HCT116 (cell line): ENCODE measurements at regions not wholly inside any gene's neighbourhood (a gene's known extent, or its start where the extent isn't known, plus 50 kb on each side); places are given as distances from the start of the nearest gene placed in this dataset.

ENCODE experiments used
- ATAC-seq: fragments of 200-7000 bp; cut with Tn5 transposase; 2 replicates; pipeline ENCODE4 v1.9.1; 2020; ENCODE audit warnings: mild to moderate bottlenecking, moderate library complexity
- BruUV-seq: library from RNA; stranded (reverse); fragments of 400-500 nt; replicated peaks from 2 replicates; lab custom pipeline; 2021; lab: Mats Ljungman, UMichigan
- CTCF ChIA-PET: fragments of 300-600 bp; sonication (Branson Sonifier 250); formaldehyde crosslinking; loops from one replicate; lab custom pipeline; 2021; ENCODE audit warnings: antibody characterized with exemption; lab: Charles Lee
- POLR2A ChIA-PET: fragments of 300-600, 350-600 bp; sonication (Branson Sonifier 250); formaldehyde crosslinking; loops from one replicate; lab custom pipeline; 2021; ENCODE audit warnings: antibody characterized with exemption; lab: Charles Lee
- RAD21 ChIA-PET, 2 experiments: fragments of 300-600 bp; sonication (Branson Sonifier 250); formaldehyde crosslinking; loops; one replicate each; lab custom pipeline; 2023; ENCODE audit warnings: low total read pairs in 2 of 2; ENCODE audit not compliant: uncharacterized antibody in 2 of 2, unreplicated experiment in 2 of 2, low non-redundant PET in 1 of 2; lab: Charles Lee
- DNase-seq: peaks from one replicate; pipeline ENCODE4 v3.0.0-alpha.2; 2010; ENCODE audit warnings: low read depth, low spot score
- H2AFZ ChIP-seq: fragments of 200-600 bp; shearing (Covaris generic), sonication (generic); 2 replicates; pipeline ENCODE4 v1.6.1; 2017; ENCODE audit warnings: low read depth, mixed run types, mixed read lengths, antibody characterized with exemption, low read length; ENCODE audit not compliant: poor library complexity, severe bottlenecking
- H3K27ac ChIP-seq: 2 replicates; pipeline ENCODE4 v1.5.1; 2012; ENCODE audit warnings: low read depth, low read length
- H3K27me3 ChIP-seq: fragments of 200-600 bp; sonication (generic); 2 replicates; pipeline ENCODE4 v1.6.1; 2016; ENCODE audit warnings: mixed run types, low read length, mixed read lengths; ENCODE audit not compliant: insufficient read depth
- H3K36me3 ChIP-seq, 2 experiments: fragments of 200-500 bp in 1 of 2; fragments of 200-600 bp in 1 of 2; sonication (Bioruptor generic) in 1 of 2; sonication (generic) in 1 of 2; 2 replicates each; pipeline versions ENCODE4 v1.5.1 to v1.6.1; 2014 to 2016; ENCODE audit warnings: low read length in 2 of 2, inconsistent platforms in 1 of 2, mixed read lengths in 1 of 2, mixed run types in 1 of 2; ENCODE audit not compliant: insufficient read depth in 2 of 2, control insufficient read depth in 1 of 2
- H3K4me1 ChIP-seq, 2 experiments: fragments of 200-600 bp in 1 of 2; sonication (generic) in 1 of 2; 2 replicates each; pipeline versions ENCODE4 v1.5.1 to v1.6.1; 2012 to 2017; ENCODE audit warnings: low read length in 2 of 2, inconsistent platforms in 1 of 2, mild to moderate bottlenecking in 1 of 2, mixed read lengths in 1 of 2, mixed run types in 1 of 2, moderate library complexity in 1 of 2; ENCODE audit not compliant: insufficient read depth in 2 of 2, control insufficient read depth in 1 of 2
- H3K4me2 ChIP-seq: fragments of 200-600 bp; sonication (generic); 2 replicates; pipeline ENCODE4 v1.6.1; 2017; ENCODE audit warnings: mixed run types, low read length, mixed read lengths
- H3K4me3 ChIP-seq, 2 experiments: fragments of 200-600 bp in 1 of 2; sonication (generic) in 1 of 2; replicated peaks in 1 of 2; 2 replicates each; pipeline ENCODE4 v1.5.1; 2011 to 2016; ENCODE audit warnings: low read length in 2 of 2, control low read depth in 1 of 2, low read depth in 1 of 2, mild to moderate bottlenecking in 1 of 2, mixed read lengths in 1 of 2, mixed run types in 1 of 2
- H3K79me2 ChIP-seq: fragments of 200-600 bp; sonication (generic); 2 replicates; pipeline ENCODE4 v1.6.1; 2017; ENCODE audit warnings: mild to moderate bottlenecking, mixed run types, low read length, moderate library complexity, mixed read lengths; ENCODE audit not compliant: insufficient read depth
- H3K9ac ChIP-seq: fragments of 200-600 bp; sonication (generic); 2 replicates; pipeline ENCODE4 v1.6.1; 2016; ENCODE audit warnings: low read length, mixed read lengths
- H3K9me2 ChIP-seq: fragments of 200-600 bp; sonication (generic), shearing (Covaris generic); 2 replicates; pipeline ENCODE4 v1.6.1; 2017; ENCODE audit warnings: mixed run types, mild to moderate bottlenecking, moderate library complexity; ENCODE audit not compliant: insufficient read depth
- H3K9me3 ChIP-seq, 2 experiments: fragments of 200-500 bp in 1 of 2; fragments of 200-600 bp in 1 of 2; sonication (Bioruptor generic) in 1 of 2; sonication (generic) in 1 of 2; 2 replicates each; pipeline ENCODE4 v1.6.1; 2014 to 2017; ENCODE audit warnings: low read length in 2 of 2, mixed read lengths in 2 of 2, inconsistent platforms in 1 of 2, low read depth in 1 of 2, mild to moderate bottlenecking in 1 of 2, mixed run types in 1 of 2, moderate library complexity in 1 of 2; ENCODE audit not compliant: control insufficient read depth in 1 of 2, insufficient read depth in 1 of 2
- H4K20me1 ChIP-seq: fragments of 200-600 bp; sonication (generic), shearing (Covaris generic); 2 replicates; pipeline ENCODE4 v1.6.1; 2017; ENCODE audit warnings: mixed run types, mild to moderate bottlenecking, moderate library complexity; ENCODE audit not compliant: insufficient read depth
- CEBPB ChIP-seq: IDR thresholded peaks from 2 replicates; pipeline ENCODE4 v1.6.1; 2012; ENCODE audit warnings: low read depth
- CTCF ChIP-seq, 3 experiments: fragments of 200-600 bp in 1 of 3; sonication (generic) in 1 of 3; IDR thresholded peaks in 2 of 3; conservative IDR thresholded peaks in 1 of 3; 2 replicates each; pipeline ENCODE4 v1.5.1; 2012 to 2017; ENCODE audit warnings: low read depth in 2 of 3, low read length in 2 of 3, antibody characterized with exemption in 1 of 3, borderline replicate concordance in 1 of 3, control low read depth in 1 of 3, mild to moderate bottlenecking in 1 of 3, mixed read lengths in 1 of 3, mixed run types in 1 of 3, moderate library complexity in 1 of 3; ENCODE audit not compliant: insufficient read depth in 1 of 3
- EGR1 ChIP-seq: IDR thresholded peaks from 2 replicates; pipeline ENCODE4 v1.6.1; 2012; ENCODE audit warnings: low read depth
- EZH2 ChIP-seq: fragments of 200-600 bp; sonication (generic); IDR thresholded peaks from 2 replicates; pipeline ENCODE4 v1.6.1; 2017; ENCODE audit warnings: antibody characterized with exemption, mixed run types
- EZH2phosphoT487 ChIP-seq: fragments of 200-600 bp; IDR thresholded peaks from 2 replicates; pipeline ENCODE4 v1.6.1; 2018; ENCODE audit warnings: antibody characterized with exemption, borderline replicate concordance
- JUND ChIP-seq: IDR thresholded peaks from 2 replicates; pipeline ENCODE4 v1.6.1; 2012
- POLR2A ChIP-seq: IDR thresholded peaks from 2 replicates; pipeline ENCODE4 v1.7.0; 2011; ENCODE audit warnings: borderline replicate concordance; ENCODE audit not compliant: insufficient read depth, insufficient read length; ENCODE audit errors: extremely low read depth
- SIN3A ChIP-seq: IDR thresholded peaks from 2 replicates; pipeline ENCODE4 v1.6.1; 2012; ENCODE audit warnings: low read depth
- SP1 ChIP-seq: IDR thresholded peaks from 2 replicates; pipeline ENCODE4 v1.6.1; 2012; ENCODE audit warnings: low read depth
- SRF ChIP-seq: IDR thresholded peaks from 2 replicates; pipeline ENCODE4 v1.6.1; 2012; ENCODE audit warnings: low read depth
- TCF7L2 ChIP-seq: IDR thresholded peaks from 2 replicates; pipeline ENCODE4 v1.7.0; 2011; ENCODE audit warnings: borderline replicate concordance, inconsistent platforms; ENCODE audit not compliant: insufficient read depth, insufficient read length; ENCODE audit errors: extremely low read depth
- YY1 ChIP-seq: IDR thresholded peaks from 2 replicates; pipeline ENCODE4 v1.6.1; 2011; ENCODE audit warnings: low read length, low read depth, moderate library complexity, mild to moderate bottlenecking; ENCODE audit not compliant: insufficient replicate concordance; ENCODE audit errors: extremely low read depth
- ZFX ChIP-seq: fragments of 450-650 bp; IDR thresholded peaks from 2 replicates; pipeline ENCODE4 v1.6.1; 2017
- ZNF274 ChIP-seq: fragments of 200-500 bp; sonication (Bioruptor generic); IDR thresholded peaks from 2 replicates; pipeline ENCODE4 v1.6.1; 2014; ENCODE audit warnings: mild to moderate bottlenecking, low read depth, low read length, inconsistent platforms
- intact Hi-C: fragments of 100-400 bp; cut with micrococcal nuclease; formaldehyde crosslinking; loops from 2 replicates; pipeline ENCODE4 v1.10.0; 2022
- TF ChIP-seq, protein P1 (sequence below): IDR thresholded peaks from 2 replicates; pipeline ENCODE4 v1.6.1; 2012

DNA sequence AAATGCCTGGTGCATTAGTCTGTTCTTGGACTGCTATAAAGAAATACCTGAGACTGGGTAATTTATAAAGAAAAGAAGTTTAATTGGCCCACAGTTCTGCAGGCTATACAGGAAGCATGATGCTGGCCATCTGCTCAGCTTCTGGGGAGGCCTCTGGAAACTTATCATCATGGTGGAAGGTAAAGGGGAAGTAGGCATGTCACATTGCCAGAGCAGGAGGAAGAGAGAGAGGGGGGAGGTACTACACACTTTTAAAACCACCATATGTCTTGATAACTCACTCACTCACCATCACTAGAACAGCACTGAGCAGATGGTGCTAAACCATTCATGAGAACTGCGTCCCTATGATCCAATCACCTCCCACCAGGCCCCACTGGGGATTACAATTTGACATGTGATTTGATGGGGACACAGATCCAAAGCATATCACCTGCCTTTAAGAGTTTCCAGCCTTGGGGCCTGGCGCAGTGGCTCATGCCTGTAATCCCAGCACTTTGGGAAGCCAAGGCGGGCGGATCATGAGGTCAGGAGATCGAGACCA lies 219.0 kb downstream of the KATNAL1 start:
- Histone ChIP-seq H3K4me2 (no peak overlapping the region), H3K79me2 (no peaks in the 10 kb centered on the region), H3K9me2 (no peaks in the 10 kb centered on the region), H4K20me1 (no peaks in the 10 kb centered on the region), H3K27me3 (no peaks in the 10 kb centered on the region), H3K4me1 (no peaks in the 10 kb centered on the region), H3K9ac (no peak overlapping the region), H3K36me3 (no peaks in the 10 kb centered on the region), H3K27ac (no peak overlapping the region), H2AFZ (no peak overlapping the region), H3K4me3 (no peak overlapping the region), H3K9me3 (no peaks in the 10 kb centered on the region)
- ChIA-PET RAD21 (no interaction called here), POLR2A (no interaction called here), CTCF (no interaction called here)
- BruUV-seq: no TSS peak
- intact Hi-C loops: no loop called here
- no peak for ATAC-seq
- TF ChIP-seq EZH2phosphoT487: no peak
- TF ChIP-seq TCF7L2: no peak
- no peak for TF ChIP-seq SP1
- TF ChIP-seq EGR1: no peak
- TF ChIP-seq SIN3A: no peak
- no peak for TF ChIP-seq ZNF274
- no peak for TF ChIP-seq YY1
- no peak for TF ChIP-seq ZFX
- no peak for TF ChIP-seq POLR2A
- no peak for TF ChIP-seq CEBPB
- TF ChIP-seq SRF: no peak
- no peak for TF ChIP-seq CTCF (IDR thresholded peaks at IDR 0.05 in 2 of 3, conservative IDR thresholded peaks at IDR 0.05 in 1 of 3; ENCODE audit: borderline replicate concordance in 1 of 3, insufficient read depth in 1 of 3, low read depth in 2 of 3, low read length in 2 of 3)
- TF ChIP-seq JUND: no peak
- TF ChIP-seq, protein P1, sequence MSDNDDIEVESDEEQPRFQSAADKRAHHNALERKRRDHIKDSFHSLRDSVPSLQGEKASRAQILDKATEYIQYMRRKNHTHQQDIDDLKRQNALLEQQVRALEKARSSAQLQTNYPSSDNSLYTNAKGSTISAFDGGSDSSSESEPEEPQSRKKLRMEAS: no peak
- no peak for TF ChIP-seq EZH2
- DNase-seq: no peak
